Vagina (tissue), 2 donors: ENCODE measurements at regions not wholly inside any gene's neighbourhood (a gene's known extent, or its start where the extent isn't known, plus 50 kb on each side); places are given as distances from the start of the nearest gene placed in this dataset.

Experiments used
- CTCF ChIP-seq, 3 experiments: fragments of 450-650 bp in 2 of 3; fragments of 200-600 bp in 1 of 3; sonication (generic) in 1 of 3; IDR thresholded peaks; one replicate each; pipeline ENCODE4 v1.5.1; 2017 to 2019; ENCODE audit warnings: antibody characterized with exemption in 3 of 3, mild to moderate bottlenecking in 2 of 3, moderate library complexity in 2 of 3
- POLR2AphosphoS5 ChIP-seq, 2 donors: sonication (generic); formaldehyde crosslinking; IDR thresholded peaks; one replicate each; pipeline ENCODE4 v1.9.0; 2017; ENCODE audit warnings: antibody characterized with exemption in 2 of 2, mild to moderate bottlenecking in 2 of 2, low read depth in 1 of 2; ENCODE audit not compliant: insufficient read depth in 1 of 2

- TF ChIP-seq CTCF (IDR thresholded peaks at IDR 0.05) (no peak), POLR2AphosphoS5 (IDR thresholded peaks at IDR 0.05; ENCODE audit: insufficient read depth in 1 of 2, low read depth in 1 of 2) (no peak)
Measured at GRCh38 chr4:3834186-3834662, 68.0 kb downstream of the ADRA2C start.
